Activated CD4-positive, alpha-beta T cell treated with anti-CD3 and anti-CD28 coated beads, Interleukin-2, amount 50 U/mL, for 24 hours (primary cell): ENCODE measurements at regions not wholly inside any gene's neighbourhood (a gene's known extent, or its start where the extent isn't known, plus 50 kb on each side); places are given as distances from the start of the nearest gene placed in this dataset.

ENCODE experiments used
- DNase-seq, 2 donors: peaks; one replicate each; pipeline ENCODE4 v3.0.0-alpha.2; 2020; ENCODE audit warnings: low read depth in 1 of 2, low spot score in 1 of 2

- no peak for DNase-seq
Observed at GRCh38 chr6:98514073-98514720, 320.2 kb upstream of the POU3F2 start.

GRCh38 chr6:98514796-98515195 is 319.6 kb upstream of the POU3F2 start:
- DNase-seq = no peak

GRCh38 chr6:98516206-98516605 is 318.2 kb upstream of the POU3F2 start:
- DNase-seq = no peak

- no peak for DNase-seq
Observed at GRCh38 chr6:98516866-98517265, 317.5 kb upstream of the POU3F2 start.

GRCh38 chr6:98525860-98526259 is 308.5 kb upstream of the POU3F2 start:
- DNase-seq = no peak

GRCh38 chr6:98526465-98526864 is 307.9 kb upstream of the POU3F2 start:
- no peak for DNase-seq

GRCh38 chr6:98529364-98529763 is 305.0 kb upstream of the POU3F2 start:
- no peak for DNase-seq

- no peak for DNase-seq
Observed at GRCh38 chr6:98530732-98531131, 303.6 kb upstream of the POU3F2 start.

- DNase-seq = no peak
Observed at GRCh38 chr6:98532004-98532403, 302.4 kb upstream of the POU3F2 start.

- no peak for DNase-seq
Observed at GRCh38 chr6:98539741-98540140, 294.6 kb upstream of the POU3F2 start.

GRCh38 chr6:98546376-98546775 is 288.0 kb upstream of the POU3F2 start:
- DNase-seq = no peak

- DNase-seq = no peak
Observed at GRCh38 chr6:98547151-98547550, 287.2 kb upstream of the POU3F2 start.

GRCh38 chr6:98547634-98548033 is 286.7 kb upstream of the POU3F2 start:
- DNase-seq = no peak

GRCh38 chr6:98548301-98548700 is 286.1 kb upstream of the POU3F2 start:
- DNase-seq = no peak

- DNase-seq = no peak
Observed at GRCh38 chr6:98560418-98560817, 274.0 kb upstream of the POU3F2 start.

- DNase-seq = no peak
Observed at GRCh38 chr6:98560841-98561240, 273.5 kb upstream of the POU3F2 start.

GRCh38 chr6:98566126-98566525 is 268.2 kb upstream of the POU3F2 start:
- no peak for DNase-seq

- no peak for DNase-seq
Observed at GRCh38 chr6:98572579-98572978, 261.8 kb upstream of the POU3F2 start.

GRCh38 chr6:98574984-98575383 is 259.4 kb upstream of the POU3F2 start:
- no peak for DNase-seq

- no peak for DNase-seq
Observed at GRCh38 chr6:98576791-98577190, 257.6 kb upstream of the POU3F2 start.

GRCh38 chr6:98578016-98578415 is 256.4 kb upstream of the POU3F2 start:
- no peak for DNase-seq

- no peak for DNase-seq
Observed at GRCh38 chr6:98579079-98579478, 255.3 kb upstream of the POU3F2 start.

- no peak for DNase-seq
Observed at GRCh38 chr6:98579941-98580340, 254.4 kb upstream of the POU3F2 start.

- no peak for DNase-seq
Observed at GRCh38 chr6:98581705-98582104, 252.7 kb upstream of the POU3F2 start.
